ENCODE measurements at regions not wholly inside any gene's neighbourhood (a gene's known extent, or its start where the extent isn't known, plus 50 kb on each side); places are given as distances from the start of the nearest gene placed in this dataset.

DNA sequence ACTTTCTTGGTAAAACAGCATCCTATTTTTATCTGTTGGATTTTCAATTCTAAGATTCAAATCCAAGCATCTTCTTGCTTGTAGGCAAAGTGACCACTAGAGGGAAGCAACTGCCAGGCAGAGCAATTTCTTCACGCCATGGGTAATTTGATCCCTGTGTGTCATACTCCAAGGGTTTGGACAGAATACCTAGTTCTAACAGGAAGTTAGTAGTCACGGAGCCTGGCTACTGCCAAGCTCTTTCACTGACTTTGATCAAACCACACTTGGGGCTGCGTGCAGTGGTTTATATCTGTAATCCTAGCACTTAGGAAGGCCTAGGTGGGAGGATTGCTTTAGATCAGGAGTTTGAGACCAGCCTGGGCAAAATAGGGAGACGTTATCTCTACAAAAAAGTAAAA, 473.6 kb upstream of the TNC start:
- Mint-ChIP-seq H3K9me3 (no peaks in the 10 kb centered on the region), H3K27ac (no peak overlapping the region), H3K4me1 (ENCODE audit: low read depth) (no peaks in the 10 kb centered on the region), H3K4me3 (no peak overlapping the region), H3K27me3 (ENCODE audit: low read depth) (peaks cover 20% of the 10 kb centered on the region), H3K36me3 (ENCODE audit: low read depth) (no peaks in the 10 kb centered on the region)

GRCh38 chr9:115593587-115594091, 475.7 kb upstream of the TNC start:
- Mint-ChIP-seq H3K27ac (no peak overlapping the region), H3K4me3 (no peak overlapping the region), H3K36me3 (ENCODE audit: low read depth) (no peaks in the 10 kb centered on the region), H3K27me3 (ENCODE audit: low read depth) (peaks cover 33% of the 10 kb centered on the region), H3K9me3 (no peaks in the 10 kb centered on the region), H3K4me1 (ENCODE audit: low read depth) (no peaks in the 10 kb centered on the region)

GRCh38 chr9:115594557-115594956, 476.6 kb upstream of the TNC start:
- H3K27ac Mint-ChIP-seq, result no peak overlapping the region
- no peaks in the 10 kb centered on the region for H3K9me3 Mint-ChIP-seq
- H3K4me1 Mint-ChIP-seq (ENCODE audit: low read depth), result no peaks in the 10 kb centered on the region
- no peak overlapping the region for H3K4me3 Mint-ChIP-seq
- peaks cover 33% of the 10 kb centered on the region for H3K27me3 Mint-ChIP-seq (ENCODE audit: low read depth)
- no peaks in the 10 kb centered on the region for H3K36me3 Mint-ChIP-seq (ENCODE audit: low read depth)

GRCh38 chr9:115596021-115596745, 478.2 kb upstream of the TNC start:
- H3K27ac Mint-ChIP-seq, result no peak overlapping the region
- no peaks in the 10 kb centered on the region for H3K36me3 Mint-ChIP-seq (ENCODE audit: low read depth)
- H3K27me3 Mint-ChIP-seq (ENCODE audit: low read depth), result peaks cover 36% of the 10 kb centered on the region
- H3K4me1 Mint-ChIP-seq (ENCODE audit: low read depth), result no peaks in the 10 kb centered on the region
- no peaks in the 10 kb centered on the region for H3K9me3 Mint-ChIP-seq
- no peak overlapping the region for H3K4me3 Mint-ChIP-seq

GRCh38 chr9:115596746-115597080, 478.8 kb upstream of the TNC start:
- H3K4me3 Mint-ChIP-seq, result no peak overlapping the region
- no peak overlapping the region for H3K27ac Mint-ChIP-seq
- no peaks in the 10 kb centered on the region for H3K9me3 Mint-ChIP-seq
- no peaks in the 10 kb centered on the region for H3K36me3 Mint-ChIP-seq (ENCODE audit: low read depth)
- H3K27me3 Mint-ChIP-seq (ENCODE audit: low read depth), result peaks cover 36% of the 10 kb centered on the region
- H3K4me1 Mint-ChIP-seq (ENCODE audit: low read depth), result no peaks in the 10 kb centered on the region

GRCh38 chr9:115597330-115597895, 479.5 kb upstream of the TNC start:
- H3K4me3 Mint-ChIP-seq, result no peak overlapping the region
- no peak overlapping the region for H3K27ac Mint-ChIP-seq
- H3K4me1 Mint-ChIP-seq (ENCODE audit: low read depth), result no peaks in the 10 kb centered on the region
- no peaks in the 10 kb centered on the region for H3K36me3 Mint-ChIP-seq (ENCODE audit: low read depth)
- H3K27me3 Mint-ChIP-seq (ENCODE audit: low read depth), result peaks cover 36% of the 10 kb centered on the region
- no peaks in the 10 kb centered on the region for H3K9me3 Mint-ChIP-seq

GRCh38 chr9:115598751-115599150, 480.8 kb upstream of the TNC start:
- H3K9me3 Mint-ChIP-seq, result no peaks in the 10 kb centered on the region
- no peak overlapping the region for H3K4me3 Mint-ChIP-seq
- H3K27me3 Mint-ChIP-seq (ENCODE audit: low read depth), result peaks cover 36% of the 10 kb centered on the region
- H3K36me3 Mint-ChIP-seq (ENCODE audit: low read depth), result no peaks in the 10 kb centered on the region
- no peaks in the 10 kb centered on the region for H3K4me1 Mint-ChIP-seq (ENCODE audit: low read depth)
- no peak overlapping the region for H3K27ac Mint-ChIP-seq

GRCh38 chr9:115599898-115600297, 481.9 kb upstream of the TNC start:
- no peaks in the 10 kb centered on the region for H3K9me3 Mint-ChIP-seq
- no peak overlapping the region for H3K4me3 Mint-ChIP-seq
- H3K27ac Mint-ChIP-seq, result no peak overlapping the region
- H3K36me3 Mint-ChIP-seq (ENCODE audit: low read depth), result no peaks in the 10 kb centered on the region
- no peaks in the 10 kb centered on the region for H3K4me1 Mint-ChIP-seq (ENCODE audit: low read depth)
- peaks cover 32% of the 10 kb centered on the region for H3K27me3 Mint-ChIP-seq (ENCODE audit: low read depth)

DNA sequence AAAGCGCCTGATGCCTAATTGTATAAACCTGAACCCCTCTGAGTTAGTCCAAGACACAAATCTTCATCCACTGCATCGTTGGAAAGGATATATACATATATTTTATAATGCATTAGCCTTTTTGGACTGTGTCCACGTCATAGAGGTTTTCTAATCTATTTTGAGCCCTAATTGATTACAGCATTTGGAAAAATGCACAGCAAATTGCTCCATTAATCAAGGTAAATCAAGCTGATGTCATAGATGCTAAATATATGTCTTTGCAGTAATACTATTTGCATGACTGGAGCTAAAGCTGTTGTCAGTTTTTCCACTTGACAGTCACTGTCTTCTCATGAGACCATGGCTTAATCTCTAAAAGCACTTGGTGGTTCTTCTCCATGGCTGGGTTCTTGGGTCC, 483.5 kb upstream of the TNC start:
- Mint-ChIP-seq H3K4me3 (no peak overlapping the region), H3K27ac (no peak overlapping the region), H3K9me3 (no peaks in the 10 kb centered on the region), H3K27me3 (ENCODE audit: low read depth) (peaks cover 18% of the 10 kb centered on the region), H3K4me1 (ENCODE audit: low read depth) (no peaks in the 10 kb centered on the region), H3K36me3 (ENCODE audit: low read depth) (no peaks in the 10 kb centered on the region)

GRCh38 chr9:115604831-115605483, 487.0 kb upstream of the TNC start:
- Mint-ChIP-seq H3K27ac (no peak overlapping the region), H3K27me3 (ENCODE audit: low read depth) (peaks cover 3% of the 10 kb centered on the region), H3K4me3 (no peak overlapping the region), H3K9me3 (no peaks in the 10 kb centered on the region), H3K4me1 (ENCODE audit: low read depth) (no peaks in the 10 kb centered on the region), H3K36me3 (ENCODE audit: low read depth) (no peaks in the 10 kb centered on the region)

DNA sequence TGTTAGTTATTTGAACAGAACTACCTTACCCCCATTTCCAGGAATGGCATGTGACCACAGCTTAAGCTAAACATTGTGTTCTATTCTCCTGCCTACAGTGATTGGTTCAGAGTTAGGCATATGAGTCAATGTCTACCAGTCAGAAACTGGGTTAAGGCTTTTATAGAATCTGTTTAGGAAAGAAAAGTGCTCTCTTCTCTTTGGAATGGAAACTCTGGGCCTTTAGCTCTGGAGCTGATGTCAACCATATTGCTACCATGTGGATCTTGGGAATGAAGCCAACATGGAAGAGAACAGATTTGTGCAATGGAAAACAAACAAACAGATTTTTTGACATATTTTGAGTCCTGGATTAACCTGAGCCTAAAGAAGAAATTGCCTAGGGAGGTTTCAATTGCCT, 488.9 kb upstream of the TNC start:
- H3K27ac Mint-ChIP-seq, result no peak overlapping the region
- no peaks in the 10 kb centered on the region for H3K27me3 Mint-ChIP-seq (ENCODE audit: low read depth)
- H3K4me3 Mint-ChIP-seq, result no peak overlapping the region
- no peaks in the 10 kb centered on the region for H3K4me1 Mint-ChIP-seq (ENCODE audit: low read depth)
- H3K36me3 Mint-ChIP-seq (ENCODE audit: low read depth), result no peaks in the 10 kb centered on the region
- H3K9me3 Mint-ChIP-seq, result no peaks in the 10 kb centered on the region

GRCh38 chr9:115614326-115614999, 496.5 kb upstream of the TNC start:
- no peaks in the 10 kb centered on the region for H3K36me3 Mint-ChIP-seq (ENCODE audit: low read depth)
- no peaks in the 10 kb centered on the region for H3K4me1 Mint-ChIP-seq (ENCODE audit: low read depth)
- H3K4me3 Mint-ChIP-seq, result no peak overlapping the region
- H3K9me3 Mint-ChIP-seq, result no peaks in the 10 kb centered on the region
- H3K27ac Mint-ChIP-seq, result no peak overlapping the region
- H3K27me3 Mint-ChIP-seq (ENCODE audit: low read depth), result no peaks in the 10 kb centered on the region

- no peak overlapping the region for H3K27ac Mint-ChIP-seq
- no peaks in the 10 kb centered on the region for H3K4me1 Mint-ChIP-seq (ENCODE audit: low read depth)
- H3K36me3 Mint-ChIP-seq (ENCODE audit: low read depth), result no peaks in the 10 kb centered on the region
- H3K27me3 Mint-ChIP-seq (ENCODE audit: low read depth), result no peaks in the 10 kb centered on the region
- no peaks in the 10 kb centered on the region for H3K9me3 Mint-ChIP-seq
- no peak overlapping the region for H3K4me3 Mint-ChIP-seq
Observed at GRCh38 chr9:115615000-115615401, 497.0 kb upstream of the TNC start.

GRCh38 chr9:115615821-115616665, 498.1 kb upstream of the TNC start:
- no peak overlapping the region for H3K4me3 Mint-ChIP-seq
- no peaks in the 10 kb centered on the region for H3K27me3 Mint-ChIP-seq (ENCODE audit: low read depth)
- no peaks in the 10 kb centered on the region for H3K4me1 Mint-ChIP-seq (ENCODE audit: low read depth)
- peaks cover 5% of the 10 kb centered on the region for H3K9me3 Mint-ChIP-seq
- no peaks in the 10 kb centered on the region for H3K36me3 Mint-ChIP-seq (ENCODE audit: low read depth)
- no peak overlapping the region for H3K27ac Mint-ChIP-seq
